MM.1S (cell line): ENCODE measurements at regions not wholly inside any gene's neighbourhood (a gene's known extent, or its start where the extent isn't known, plus 50 kb on each side); places are given as distances from the start of the nearest gene placed in this dataset.

Experiments
- DNase-seq: peaks from one replicate; pipeline ENCODE4 v3.0.0-alpha.2; 2015
- H2AFZ ChIP-seq: fragments of 300-600 bp; sonication (generic); 2 replicates; pipeline ENCODE4 v1.6.0; 2016; ENCODE audit warnings: antibody characterized with exemption, low read length
- H3F3A ChIP-seq: fragments of 300-600 bp; sonication (generic); 2 replicates; pipeline ENCODE4 v1.6.1; 2016; ENCODE audit warnings: mild to moderate bottlenecking, antibody characterized with exemption, low read length, moderate library complexity, mixed read lengths; ENCODE audit not compliant: insufficient read depth
- H3K27ac ChIP-seq: fragments of 300-600 bp; sonication (generic); 2 replicates; pipeline ENCODE4 v1.5.1; 2016; ENCODE audit warnings: mild to moderate bottlenecking, low read length
- H3K27me3 ChIP-seq: fragments of 300-600 bp; sonication (generic); replicated peaks from 2 replicates; pipeline ENCODE4 v1.6.0; 2016; ENCODE audit warnings: low read length; ENCODE audit not compliant: insufficient read depth
- H3K36me3 ChIP-seq: fragments of 300-600 bp; sonication (generic); replicated peaks from 2 replicates; pipeline ENCODE4 v1.6.1; 2016; ENCODE audit warnings: mild to moderate bottlenecking, low read length, mixed read lengths; ENCODE audit not compliant: insufficient read depth
- H3K4me1 ChIP-seq: fragments of 300-600 bp; sonication (generic); 2 replicates; pipeline ENCODE4 v1.6.1; 2016; ENCODE audit warnings: low read length, mixed read lengths
- H3K4me2 ChIP-seq: fragments of 300-600 bp; sonication (generic); 2 replicates; pipeline ENCODE4 v1.6.0; 2016; ENCODE audit warnings: low read depth, low read length
- H3K4me3 ChIP-seq: fragments of 300-600 bp; sonication (generic); 2 replicates; pipeline ENCODE4 v1.5.1; 2016; ENCODE audit warnings: low read length, mixed read lengths
- H3K79me2 ChIP-seq: fragments of 300-600 bp; sonication (generic); 2 replicates; pipeline ENCODE4 v1.6.1; 2016; ENCODE audit warnings: mixed run types, low read length, mixed read lengths
- H3K9ac ChIP-seq: fragments of 300-600 bp; sonication (generic); 2 replicates; pipeline ENCODE4 v1.6.1; 2016; ENCODE audit warnings: low read length, mixed read lengths
- H3K9me2 ChIP-seq: fragments of 300-600 bp; sonication (generic); replicated peaks from 2 replicates; pipeline ENCODE4 v1.6.1; 2016; ENCODE audit warnings: mild to moderate bottlenecking, low read length, mixed read lengths; ENCODE audit not compliant: insufficient read depth
- H3K9me3 ChIP-seq: fragments of 300-600 bp; sonication (generic); replicated peaks from 2 replicates; pipeline ENCODE4 v1.6.1; 2016; ENCODE audit warnings: mild to moderate bottlenecking, low read length, mixed read lengths; ENCODE audit not compliant: insufficient read depth
- H4K20me1 ChIP-seq: fragments of 300-600 bp; sonication (generic); 2 replicates; pipeline ENCODE4 v1.6.1; 2016; ENCODE audit warnings: mild to moderate bottlenecking, low read length, moderate library complexity, mixed read lengths; ENCODE audit not compliant: insufficient read depth
- EZH2 ChIP-seq: fragments of 300-600 bp; sonication (generic); optimal IDR thresholded peaks from 2 replicates; pipeline ENCODE3; 2017; ENCODE audit warnings: low read depth, mild to moderate bottlenecking, antibody characterized with exemption, low read length, mixed read lengths
- EZH2phosphoT487 ChIP-seq: fragments of 300-600 bp; sonication (generic); IDR thresholded peaks from 2 replicates; pipeline ENCODE4 v1.6.1; 2018; ENCODE audit warnings: antibody characterized with exemption, low read length
- TF ChIP-seq, protein P1 (sequence below): fragments of 300-600 bp; sonication (generic); IDR thresholded peaks from 2 replicates; pipeline ENCODE4 v1.5.1; 2016; ENCODE audit warnings: antibody characterized with exemption, low read length, mixed read lengths

DNA sequence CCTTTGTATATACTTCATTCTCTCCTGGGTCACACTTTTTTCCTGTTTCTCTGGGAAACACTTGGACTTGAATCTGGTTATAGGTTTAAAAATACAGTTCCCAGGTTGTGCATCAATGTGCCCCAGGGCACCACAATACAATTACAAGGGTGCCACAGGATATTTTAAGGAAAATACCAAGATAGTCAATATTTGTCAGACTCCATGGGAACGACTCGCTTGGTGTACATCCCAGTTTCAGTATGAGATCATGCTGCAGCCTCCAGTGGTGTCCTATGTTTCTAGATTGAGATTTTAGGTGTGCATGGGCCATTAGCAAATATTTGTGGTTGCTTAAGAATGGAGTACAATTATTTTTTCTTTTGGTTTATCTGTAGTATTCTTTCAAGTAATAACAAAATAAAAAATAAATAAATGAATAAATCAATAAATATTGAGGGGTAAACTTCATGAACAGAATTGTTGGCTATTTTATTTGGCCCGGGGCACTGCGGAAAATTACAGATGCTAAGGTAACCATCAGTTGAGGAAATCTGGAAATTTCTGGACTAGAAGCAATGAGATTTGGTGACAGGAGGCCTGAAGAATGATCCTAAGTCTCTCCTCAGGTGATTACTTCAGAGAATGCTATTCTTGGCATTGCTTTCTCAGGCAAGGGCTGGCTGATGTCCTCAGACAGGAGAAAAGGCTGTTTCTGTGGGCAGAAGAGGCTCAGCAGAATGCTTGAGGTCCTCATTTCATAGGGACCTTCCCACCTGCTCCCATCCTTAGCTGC is 649.3 kb upstream of the SOX11 start:
- H4K20me1 ChIP-seq = no peaks in the 10 kb centered on the region
- H3K9ac ChIP-seq = no peak overlapping the region
- no peaks in the 10 kb centered on the region for H3K4me1 ChIP-seq
- H3K9me2 ChIP-seq = no peaks in the 10 kb centered on the region
- H3K4me3 ChIP-seq = no peak overlapping the region
- no peaks in the 10 kb centered on the region for H3K36me3 ChIP-seq
- H2AFZ ChIP-seq = no peak overlapping the region
- TF ChIP-seq, protein P1, sequence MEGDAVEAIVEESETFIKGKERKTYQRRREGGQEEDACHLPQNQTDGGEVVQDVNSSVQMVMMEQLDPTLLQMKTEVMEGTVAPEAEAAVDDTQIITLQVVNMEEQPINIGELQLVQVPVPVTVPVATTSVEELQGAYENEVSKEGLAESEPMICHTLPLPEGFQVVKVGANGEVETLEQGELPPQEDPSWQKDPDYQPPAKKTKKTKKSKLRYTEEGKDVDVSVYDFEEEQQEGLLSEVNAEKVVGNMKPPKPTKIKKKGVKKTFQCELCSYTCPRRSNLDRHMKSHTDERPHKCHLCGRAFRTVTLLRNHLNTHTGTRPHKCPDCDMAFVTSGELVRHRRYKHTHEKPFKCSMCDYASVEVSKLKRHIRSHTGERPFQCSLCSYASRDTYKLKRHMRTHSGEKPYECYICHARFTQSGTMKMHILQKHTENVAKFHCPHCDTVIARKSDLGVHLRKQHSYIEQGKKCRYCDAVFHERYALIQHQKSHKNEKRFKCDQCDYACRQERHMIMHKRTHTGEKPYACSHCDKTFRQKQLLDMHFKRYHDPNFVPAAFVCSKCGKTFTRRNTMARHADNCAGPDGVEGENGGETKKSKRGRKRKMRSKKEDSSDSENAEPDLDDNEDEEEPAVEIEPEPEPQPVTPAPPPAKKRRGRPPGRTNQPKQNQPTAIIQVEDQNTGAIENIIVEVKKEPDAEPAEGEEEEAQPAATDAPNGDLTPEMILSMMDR = no peak
- no peak for TF ChIP-seq EZH2phosphoT487
- TF ChIP-seq EZH2 = no peak
- DNase-seq = no peak
- no peak overlapping the region for H3K27ac ChIP-seq
- no peaks in the 10 kb centered on the region for H3K9me3 ChIP-seq
- H3K79me2 ChIP-seq = no peaks in the 10 kb centered on the region
- no peak overlapping the region for H3K4me2 ChIP-seq
- H3F3A ChIP-seq = no peaks in the 10 kb centered on the region
- H3K27me3 ChIP-seq = no peaks in the 10 kb centered on the region

DNA sequence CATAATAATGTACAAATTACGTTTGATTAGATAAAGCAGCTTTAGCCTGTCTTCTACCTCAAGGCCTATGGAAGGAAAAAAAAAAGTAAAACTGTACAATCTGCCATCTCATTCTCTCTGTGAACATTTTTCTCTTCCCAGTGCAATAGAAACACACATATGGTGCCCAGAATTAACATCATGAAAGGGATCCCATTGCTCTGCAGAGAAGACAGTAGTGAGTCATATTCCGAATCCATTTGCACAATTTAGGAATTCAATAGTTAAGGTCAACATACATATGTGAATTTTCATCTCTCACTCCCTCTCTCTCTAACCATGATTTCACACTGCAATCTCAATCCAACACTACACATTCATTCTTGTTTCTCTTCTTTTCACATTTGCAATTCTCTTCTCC is 640.9 kb upstream of the SOX11 start:
- no peak overlapping the region for H3K4me3 ChIP-seq
- no peak overlapping the region for H2AFZ ChIP-seq
- H3K27ac ChIP-seq = no peak overlapping the region
- no peak overlapping the region for H3K9ac ChIP-seq
- H3K9me2 ChIP-seq = no peaks in the 10 kb centered on the region
- H3F3A ChIP-seq = no peaks in the 10 kb centered on the region
- no peaks in the 10 kb centered on the region for H3K4me1 ChIP-seq
- H3K79me2 ChIP-seq = no peaks in the 10 kb centered on the region
- DNase-seq = no peak
- H3K4me2 ChIP-seq = no peak overlapping the region
- H3K9me3 ChIP-seq = no peaks in the 10 kb centered on the region; the same call in 1 of the 2 replicates
- TF ChIP-seq EZH2phosphoT487 = no peak
- TF ChIP-seq, protein P1 = no peak
- no peak for TF ChIP-seq EZH2
- H3K36me3 ChIP-seq = no peaks in the 10 kb centered on the region
- H3K27me3 ChIP-seq = no peaks in the 10 kb centered on the region
- H4K20me1 ChIP-seq = no peaks in the 10 kb centered on the region

DNA sequence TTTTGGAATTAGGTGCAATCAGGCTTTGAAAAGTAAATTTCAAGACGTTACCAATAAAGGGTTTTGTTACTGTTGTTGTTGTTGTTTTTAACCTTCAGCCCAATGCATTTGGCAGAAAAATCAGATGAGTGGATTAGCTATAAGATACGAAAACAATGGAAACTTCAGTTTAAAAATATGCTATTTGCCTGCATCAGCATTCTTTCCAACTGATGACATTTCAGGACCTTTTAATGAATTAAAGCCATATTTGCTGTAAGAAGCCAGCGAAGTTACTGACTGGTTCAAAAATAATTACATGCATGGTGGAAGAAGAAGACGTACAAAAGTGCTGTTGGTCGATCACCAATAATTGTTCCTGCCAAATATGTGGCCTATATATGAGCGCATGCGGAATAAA is 639.3 kb upstream of the SOX11 start:
- Histone ChIP-seq H3K4me2 (no peak overlapping the region), H3K9me3 (no peaks in the 10 kb centered on the region; the same call in 1 of the 2 replicates), H3K27me3 (no peaks in the 10 kb centered on the region), H3K27ac (no peak overlapping the region), H3K36me3 (no peaks in the 10 kb centered on the region), H3K4me1 (no peaks in the 10 kb centered on the region), H3K9ac (no peak overlapping the region), H2AFZ (no peak overlapping the region), H3F3A (no peaks in the 10 kb centered on the region), H3K9me2 (no peaks in the 10 kb centered on the region), H3K79me2 (no peaks in the 10 kb centered on the region), H3K4me3 (no peak overlapping the region), H4K20me1 (no peaks in the 10 kb centered on the region)
- TF ChIP-seq EZH2phosphoT487 (no peak), EZH2 (no peak)
- TF ChIP-seq, protein P1 = no peak
- no peak for DNase-seq
